ENCODE measurements at regions not wholly inside any gene's neighbourhood (a gene's known extent, or its start where the extent isn't known, plus 50 kb on each side); places are given as distances from the start of the nearest gene placed in this dataset.

DNA sequence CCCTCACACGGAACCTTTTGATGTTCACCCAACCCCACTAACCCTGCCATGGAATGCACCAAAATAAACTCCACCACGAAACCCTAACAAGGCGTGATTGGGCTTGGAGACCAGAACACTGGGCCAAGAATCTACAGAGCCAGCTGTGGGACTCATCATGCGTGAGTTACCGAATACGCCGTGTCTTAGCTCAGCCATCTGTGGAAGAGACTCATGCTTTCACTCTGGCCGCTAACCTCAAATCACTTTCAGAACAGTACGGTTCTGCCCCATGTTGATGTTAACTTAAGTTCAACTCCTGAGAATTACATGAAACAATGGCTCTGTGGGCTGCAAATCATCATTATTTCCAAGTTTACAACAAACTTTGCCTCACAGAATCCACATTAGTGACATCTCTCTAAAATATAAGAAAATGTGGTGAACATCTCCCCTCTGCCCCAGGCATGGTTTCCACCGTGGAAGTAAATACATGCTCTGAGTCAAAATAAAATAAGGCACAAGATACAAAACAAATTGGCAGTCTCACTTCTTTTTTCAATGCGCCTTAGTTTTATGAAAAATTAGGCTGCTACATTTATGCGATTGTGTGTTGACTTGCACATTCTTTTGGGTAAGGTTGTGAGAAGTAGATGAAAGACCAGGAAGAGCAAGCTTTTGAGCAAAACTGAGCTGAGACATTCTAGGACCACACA lies 308.9 kb upstream of the EXOC2 start:
- Histone ChIP-seq H3F3A (replicated peaks; ENCODE audit: insufficient read depth) (no peaks in the 10 kb centered on the region), H3K9me2 (no peaks in the 10 kb centered on the region), H3K36me3 (replicated peaks in 1 of 2; ENCODE audit: control insufficient read depth in 1 of 2, insufficient read depth in 2 of 2, low read length in 1 of 2) (no peaks in the 10 kb centered on the region), H2AFZ (ENCODE audit: low read depth) (no peak overlapping the region), H3K27ac (ENCODE audit: low read depth in 2 of 2, low read length in 1 of 2) (no peak overlapping the region), H3K4me1 (ENCODE audit: control insufficient read depth in 1 of 2, insufficient read depth in 2 of 2, low read depth in 1 of 2, low read length in 1 of 2) (no peaks in the 10 kb centered on the region), H3K9ac (no peak overlapping the region), H3K79me2 (ENCODE audit: insufficient read depth) (no peaks in the 10 kb centered on the region), H3K4me3 (ENCODE audit: low read depth in 2 of 2, low read length in 1 of 2) (no peak overlapping the region), H3K4me2 (no peak overlapping the region), H3K27me3 (ENCODE audit: insufficient read depth) (peaks cover 39% of the 10 kb centered on the region; the same call in 1 of the 2 replicates), H3K9me3 (no peaks in the 10 kb centered on the region), H4K20me1 (ENCODE audit: insufficient read depth) (no peaks in the 10 kb centered on the region)
- ChIA-PET CTCF (no interaction called here), POLR2A (no interaction called here)
- TF ChIP-seq, protein P1, sequence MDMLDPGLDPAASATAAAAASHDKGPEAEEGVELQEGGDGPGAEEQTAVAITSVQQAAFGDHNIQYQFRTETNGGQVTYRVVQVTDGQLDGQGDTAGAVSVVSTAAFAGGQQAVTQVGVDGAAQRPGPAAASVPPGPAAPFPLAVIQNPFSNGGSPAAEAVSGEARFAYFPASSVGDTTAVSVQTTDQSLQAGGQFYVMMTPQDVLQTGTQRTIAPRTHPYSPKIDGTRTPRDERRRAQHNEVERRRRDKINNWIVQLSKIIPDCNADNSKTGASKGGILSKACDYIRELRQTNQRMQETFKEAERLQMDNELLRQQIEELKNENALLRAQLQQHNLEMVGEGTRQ (IDR thresholded peaks at IDR 0.05; ENCODE audit: borderline replicate concordance, low read depth, low read length) = no peak
- TF ChIP-seq MXI1 (IDR thresholded peaks at IDR 0.05; ENCODE audit: low read depth, low read length) (no peak), YY1 (IDR thresholded peaks at IDR 0.05; ENCODE audit: low read depth) (no peak), MAX (IDR thresholded peaks at IDR 0.05; ENCODE audit: low read depth) (no peak), CHD2 (IDR thresholded peaks at IDR 0.05; ENCODE audit: low read length, partially characterized antibody) (no peak), ZBTB33 (IDR thresholded peaks at IDR 0.05; ENCODE audit: borderline replicate concordance, low read depth) (no peak), POLR2AphosphoS5 (IDR thresholded peaks at IDR 0.05; ENCODE audit: low read depth, low read length) (no peak), JUND (IDR thresholded peaks at IDR 0.05) (no peak), PBX3 (IDR thresholded peaks at IDR 0.05) (no peak), SIN3A (IDR thresholded peaks at IDR 0.05; ENCODE audit: borderline replicate concordance, low read depth, low read length) (no peak), TAF1 (IDR thresholded peaks at IDR 0.05; ENCODE audit: borderline replicate concordance, low read depth, low read length) (no peak), SMC3 (IDR thresholded peaks at IDR 0.05; ENCODE audit: low read depth, low read length) (no peak), EZH2phosphoT487 (IDR thresholded peaks at IDR 0.05; ENCODE audit: borderline replicate concordance, low read depth) (no peak), FOXM1 (IDR thresholded peaks at IDR 0.05; ENCODE audit: low read depth) (no peak), FOSL2 (IDR thresholded peaks at IDR 0.05; ENCODE audit: borderline replicate concordance, low read depth) (no peak), RAD21 (IDR thresholded peaks at IDR 0.05; ENCODE audit: low read length) (no peak)
- DNase-seq = no peak
- WGBS (ENCODE audit: low lambda C conversion rate) = 12% methylated on average over 11 of the region's 12 CpGs

Measured in SK-N-SH (cell line).